Thyroid gland (tissue), 4 donors: ENCODE measurements at regions not wholly inside any gene's neighbourhood (a gene's known extent, or its start where the extent isn't known, plus 50 kb on each side); places are given as distances from the start of the nearest gene placed in this dataset.

Source experiments
- DNase-seq, 2 donors: peaks; one replicate each; pipeline ENCODE4 v3.0.0-alpha.2; 2019
- H3K27ac ChIP-seq, 3 donors: fragments of 200-600 bp; sonication (generic); 1 replicate in 2 of 3; 2 replicates in 1 of 3; pipeline ENCODE4 v1.5.1; 2016 to 2019; ENCODE audit warnings: mild to moderate bottlenecking in 1 of 3, moderate library complexity in 1 of 3
- H3K27me3 ChIP-seq: fragments of 200-600 bp; sonication (generic); one replicate; pipeline ENCODE4 v1.5.1; 2019
- H3K36me3 ChIP-seq, 2 donors: fragments of 200-600 bp; sonication (generic); one replicate each; pipeline ENCODE4 v1.5.1; 2016 to 2019
- H3K4me1 ChIP-seq, 2 donors: fragments of 200-600 bp; sonication (generic); one replicate each; pipeline ENCODE4 v1.5.1; 2017 to 2019
- H3K4me3 ChIP-seq, 3 donors: fragments of 200-600 bp; sonication (generic); replicated peaks in 1 of 3; 1 replicate in 2 of 3; 2 replicates in 1 of 3; pipeline ENCODE4 v1.5.1; 2016; ENCODE audit warnings: mild to moderate bottlenecking in 1 of 3
- H3K9me3 ChIP-seq: fragments of 200-600 bp; sonication (generic); one replicate; pipeline ENCODE4 v1.5.1; 2017
- POLR2A ChIP-seq, 2 donors: fragments of 450-650 bp; IDR thresholded peaks; one replicate each; pipeline ENCODE4 v1.6.1; 2017; ENCODE audit warnings: antibody characterized with exemption in 2 of 2, mild to moderate bottlenecking in 2 of 2, moderate library complexity in 1 of 2
- WGBS, 2 donors: methylation state at CpG; one replicate each; pipeline ENCODE4 v1.1.5; 2017; 5-methylcytosine and 5-hydroxymethylcytosine counted together
- intact Hi-C: fragments of 100-400 bp; cut with DNase I; formaldehyde crosslinking; loops from one replicate; pipeline ENCODE4 v1.15.1; 2023
- TF ChIP-seq, protein P1 (sequence below), 6 experiments: fragments of 200-600 bp in 3 of 6; fragments of 450-650 bp in 3 of 6; sonication (generic) in 3 of 6; IDR thresholded peaks; one replicate each; pipeline ENCODE4 v1.5.1; 2016 to 2019; ENCODE audit warnings: antibody characterized with exemption in 6 of 6, mild to moderate bottlenecking in 2 of 6, inconsistent platforms in 1 of 6, moderate library complexity in 1 of 6

GRCh38 chr3:59126446-59126845 is 76.6 kb upstream of the CFAP20DC start:
- WGBS, 2 donors: 82 to 91% methylated on average over 5 of the region's 5 CpGs
- H3K9me3 ChIP-seq: no peaks in the 10 kb centered on the region
- intact Hi-C loops: no loop called here
- no peaks in the 10 kb centered on the region for H3K27me3 ChIP-seq
- TF ChIP-seq, protein P1, sequence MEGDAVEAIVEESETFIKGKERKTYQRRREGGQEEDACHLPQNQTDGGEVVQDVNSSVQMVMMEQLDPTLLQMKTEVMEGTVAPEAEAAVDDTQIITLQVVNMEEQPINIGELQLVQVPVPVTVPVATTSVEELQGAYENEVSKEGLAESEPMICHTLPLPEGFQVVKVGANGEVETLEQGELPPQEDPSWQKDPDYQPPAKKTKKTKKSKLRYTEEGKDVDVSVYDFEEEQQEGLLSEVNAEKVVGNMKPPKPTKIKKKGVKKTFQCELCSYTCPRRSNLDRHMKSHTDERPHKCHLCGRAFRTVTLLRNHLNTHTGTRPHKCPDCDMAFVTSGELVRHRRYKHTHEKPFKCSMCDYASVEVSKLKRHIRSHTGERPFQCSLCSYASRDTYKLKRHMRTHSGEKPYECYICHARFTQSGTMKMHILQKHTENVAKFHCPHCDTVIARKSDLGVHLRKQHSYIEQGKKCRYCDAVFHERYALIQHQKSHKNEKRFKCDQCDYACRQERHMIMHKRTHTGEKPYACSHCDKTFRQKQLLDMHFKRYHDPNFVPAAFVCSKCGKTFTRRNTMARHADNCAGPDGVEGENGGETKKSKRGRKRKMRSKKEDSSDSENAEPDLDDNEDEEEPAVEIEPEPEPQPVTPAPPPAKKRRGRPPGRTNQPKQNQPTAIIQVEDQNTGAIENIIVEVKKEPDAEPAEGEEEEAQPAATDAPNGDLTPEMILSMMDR (IDR thresholded peaks at IDR 0.05): no peak
- TF ChIP-seq POLR2A (IDR thresholded peaks at IDR 0.05): no peak
- H3K4me1 ChIP-seq: no peaks in the 10 kb centered on the region
- no peak overlapping the region for H3K27ac ChIP-seq
- H3K4me3 ChIP-seq: no peak overlapping the region
- no peaks in the 10 kb centered on the region for H3K36me3 ChIP-seq
- no peak for DNase-seq

DNA sequence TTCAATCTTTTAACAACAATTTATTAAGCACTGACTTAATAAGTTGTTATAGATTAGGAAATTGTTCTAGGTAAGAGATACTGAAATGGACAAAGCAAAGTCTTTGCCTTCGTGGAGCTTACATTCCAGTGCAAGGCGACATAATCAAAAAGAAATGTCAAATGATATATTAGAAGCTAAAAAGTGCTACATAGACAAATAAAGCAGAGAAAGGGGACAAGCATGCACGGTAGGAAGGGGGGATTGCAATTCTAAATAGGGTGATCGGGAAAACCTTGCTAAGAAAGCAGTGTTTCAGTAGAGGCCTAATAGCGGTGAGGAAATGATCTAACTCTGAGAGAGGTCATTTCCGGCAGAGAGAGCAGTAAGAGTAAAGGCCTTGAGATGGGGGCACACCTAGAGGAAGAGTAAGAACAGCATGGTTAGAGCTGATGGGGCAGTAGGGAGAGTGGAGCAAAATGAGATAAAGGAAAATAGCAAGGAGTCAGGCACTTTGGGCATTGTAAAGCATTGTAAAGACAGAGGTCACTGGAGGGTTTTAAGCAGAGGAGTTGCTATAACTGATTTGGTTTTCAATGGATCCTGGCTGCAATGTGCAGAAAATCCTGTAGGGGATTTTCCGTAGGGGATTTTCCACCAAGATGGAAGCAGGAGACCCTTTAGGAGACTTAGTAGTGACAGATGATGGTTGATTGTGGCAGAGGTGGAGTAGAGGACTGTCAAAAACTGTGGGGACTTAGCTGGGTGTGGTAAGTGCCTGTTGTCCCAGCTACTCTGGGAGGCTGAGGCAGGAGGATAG is 71.7 kb upstream of the CFAP20DC start:
- H3K9me3 ChIP-seq: no peaks in the 10 kb centered on the region
- H3K4me1 ChIP-seq: no peaks in the 10 kb centered on the region
- no peak overlapping the region for H3K27ac ChIP-seq
- DNase-seq: no peak
- no peaks in the 10 kb centered on the region for H3K36me3 ChIP-seq
- 92 to 96% methylated on average over 7 of the region's 7 CpGs for WGBS, 2 donors
- no peak overlapping the region for H3K4me3 ChIP-seq
- no peaks in the 10 kb centered on the region for H3K27me3 ChIP-seq
- TF ChIP-seq POLR2A (IDR thresholded peaks at IDR 0.05): no peak
- TF ChIP-seq, protein P1 (IDR thresholded peaks at IDR 0.05): no peak
- intact Hi-C loops: no loop called here

GRCh38 chr3:59118928-59119327 is 69.1 kb upstream of the CFAP20DC start:
- Histone ChIP-seq H3K36me3 (no peaks in the 10 kb centered on the region), H3K4me1 (no peaks in the 10 kb centered on the region), H3K4me3 (no peak overlapping the region), H3K9me3 (no peaks in the 10 kb centered on the region), H3K27me3 (no peaks in the 10 kb centered on the region), H3K27ac (no peak overlapping the region)
- no peak for TF ChIP-seq POLR2A (IDR thresholded peaks at IDR 0.05)
- TF ChIP-seq, protein P1 (IDR thresholded peaks at IDR 0.05): no peak
- WGBS, 2 donors: 90 to 96% methylated on average over 3 of the region's 3 CpGs
- DNase-seq: no peak
- intact Hi-C loops: no loop called here

DNA sequence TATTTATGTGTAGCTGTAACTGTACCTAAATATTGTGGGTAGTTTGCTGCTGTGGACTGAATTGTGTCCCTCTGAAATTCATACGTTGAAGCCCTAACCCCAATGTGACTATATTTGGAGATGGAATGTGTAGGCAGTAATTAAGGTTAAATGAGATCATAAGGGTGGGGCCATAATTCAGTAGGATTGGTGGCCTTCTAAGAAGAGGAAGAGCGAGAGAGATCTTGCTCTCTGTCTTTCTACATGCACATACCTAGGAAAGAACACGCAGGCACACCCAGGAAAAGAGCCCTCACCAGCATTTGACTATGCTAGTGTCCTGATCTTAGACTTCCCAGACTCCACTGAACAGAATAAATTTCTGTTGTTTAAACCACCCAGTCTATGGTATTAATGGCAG is 67.6 kb upstream of the CFAP20DC start:
- 91 to 98% methylated on average over 3 of the region's 3 CpGs for WGBS, 2 donors

GRCh38 chr3:59116233-59116537 is 66.4 kb upstream of the CFAP20DC start:
- TF ChIP-seq, protein P1 (IDR thresholded peaks at IDR 0.05): no peak
- no peak for TF ChIP-seq POLR2A (IDR thresholded peaks at IDR 0.05)
- DNase-seq: no peak
- WGBS, 2 donors: 71 to 72% methylated on average over 2 of the region's 2 CpGs
- Histone ChIP-seq H3K4me1 (no peaks in the 10 kb centered on the region), H3K27ac (no peak overlapping the region), H3K9me3 (no peaks in the 10 kb centered on the region), H3K27me3 (no peaks in the 10 kb centered on the region), H3K36me3 (no peaks in the 10 kb centered on the region), H3K4me3 (no peak overlapping the region)
- intact Hi-C loops: no loop called here

More for the DNA sequence above, 67.6 kb upstream of the CFAP20DC start:
- no peaks in the 10 kb centered on the region for H3K4me1 ChIP-seq
- H3K27me3 ChIP-seq: no peaks in the 10 kb centered on the region
- no peak for DNase-seq
- no peaks in the 10 kb centered on the region for H3K36me3 ChIP-seq
- intact Hi-C loops: no loop called here
- H3K27ac ChIP-seq: no peak overlapping the region
- no peaks in the 10 kb centered on the region for H3K9me3 ChIP-seq
- no peak for TF ChIP-seq POLR2A (IDR thresholded peaks at IDR 0.05)
- TF ChIP-seq, protein P1 (IDR thresholded peaks at IDR 0.05): no peak
- H3K4me3 ChIP-seq: no peak overlapping the region
